ENCODE measurements at regions not wholly inside any gene's neighbourhood (a gene's known extent, or its start where the extent isn't known, plus 50 kb on each side); places are given as distances from the start of the nearest gene placed in this dataset.

- peak in 3 of 4 donors; percentile 55 to 61 (median 57) for ATAC-seq
- H3K36me3 ChIP-seq (ENCODE audit: insufficient read depth in 1 of 2, low read depth in 1 of 2), result no peaks in the 10 kb centered on the region
- peak overlapping the region; percentile 67 for H3K4me3 ChIP-seq
- WGBS, 3 donors, result 12 to 15% (median 15%) methylated on average over 44 to 66 of the region's 66 CpGs
- DNase-seq, result peak; percentile 48 to 63
- intact Hi-C loops (cut with DNase I), result loop anchor here (5.0 to 10.0 kb wide), 2 partner anchors 148 to 150 kb away; partner anchors contain the start of gene SLC4A7 (in 2 of the 2)
- no peaks in the 10 kb centered on the region for H3K9me3 ChIP-seq
- no peak for TF ChIP-seq CTCF (IDR thresholded peaks at IDR 0.05)
- H3K27ac ChIP-seq, result peak overlapping the region; percentile 63
- no peaks in the 10 kb centered on the region for H3K4me1 ChIP-seq
- peaks cover 0 to 5% (median 0%) of the 10 kb centered on the region in 3 donors for H3K27me3 ChIP-seq (ENCODE audit: insufficient read depth in 3 of 3, low read length in 2 of 3)
These were observed 89.5 kb downstream of the EOMES start for GRCh38 chr3:27632431-27633223.

- ATAC-seq (no peak), DNase-seq (no peak)
- no peak overlapping the region for H3K4me3 ChIP-seq
- H3K27ac ChIP-seq, result no peak overlapping the region
- H3K4me1 ChIP-seq, result no peaks in the 10 kb centered on the region
- 90 to 94% (median 93%) methylated on average over 4 of the region's 4 CpGs for WGBS, 3 donors
- H3K36me3 ChIP-seq (ENCODE audit: insufficient read depth in 1 of 2, low read depth in 1 of 2), result no peaks in the 10 kb centered on the region
- H3K9me3 ChIP-seq, result no peaks in the 10 kb centered on the region
- TF ChIP-seq CTCF (IDR thresholded peaks at IDR 0.05), result no peak
- intact Hi-C loops (cut with DNase I), result loop anchor here (5.0 to 10.0 kb wide), 2 partner anchors 146 to 149 kb away; partner anchors contain the start of gene SLC4A7 (in 2 of the 2)
- H3K27me3 ChIP-seq (ENCODE audit: insufficient read depth in 3 of 3, low read length in 2 of 3), result peaks cover 0 to 5% (median 0%) of the 10 kb centered on the region in 3 donors
These were observed 91.2 kb downstream of the EOMES start for GRCh38 chr3:27630885-27631284.

GRCh38 chr3:27629366-27629765 is 92.8 kb downstream of the EOMES start:
- DNase-seq, result no peak
- Histone ChIP-seq H3K4me3 (no peak overlapping the region), H3K36me3 (ENCODE audit: insufficient read depth in 1 of 2, low read depth in 1 of 2) (no peaks in the 10 kb centered on the region), H3K9me3 (no peaks in the 10 kb centered on the region), H3K27ac (no peak overlapping the region), H3K27me3 (ENCODE audit: insufficient read depth in 3 of 3, low read length in 2 of 3) (peaks cover 0 to 5% (median 0%) of the 10 kb centered on the region in 3 donors), H3K4me1 (no peaks in the 10 kb centered on the region)
- ATAC-seq, result no peak
- TF ChIP-seq CTCF (IDR thresholded peaks at IDR 0.05), result no peak
- WGBS, 3 donors, result 39 to 52% (median 44%) methylated on average over 2 of the region's 2 CpGs
- intact Hi-C loops (cut with DNase I), result no loop called here

- intact Hi-C loops (cut with DNase I), result no loop called here
- ATAC-seq (no peak), DNase-seq (no peak)
- no peaks in the 10 kb centered on the region for H3K9me3 ChIP-seq
- 83 to 85% (median 84%) methylated on average over 5 of the region's 5 CpGs for WGBS, 3 donors
- no peak for TF ChIP-seq CTCF (IDR thresholded peaks at IDR 0.05)
- no peak overlapping the region for H3K4me3 ChIP-seq
- H3K27ac ChIP-seq, result no peak overlapping the region
- H3K27me3 ChIP-seq (ENCODE audit: insufficient read depth in 3 of 3, low read length in 2 of 3), result no peaks in the 10 kb centered on the region
- no peaks in the 10 kb centered on the region for H3K4me1 ChIP-seq
- H3K36me3 ChIP-seq (ENCODE audit: insufficient read depth in 1 of 2, low read depth in 1 of 2), result no peaks in the 10 kb centered on the region
These were observed 93.9 kb downstream of the EOMES start for GRCh38 chr3:27628026-27628750.
